ENCODE measurements at regions not wholly inside any gene's neighbourhood (a gene's known extent, or its start where the extent isn't known, plus 50 kb on each side); places are given as distances from the start of the nearest gene placed in this dataset.

DNA sequence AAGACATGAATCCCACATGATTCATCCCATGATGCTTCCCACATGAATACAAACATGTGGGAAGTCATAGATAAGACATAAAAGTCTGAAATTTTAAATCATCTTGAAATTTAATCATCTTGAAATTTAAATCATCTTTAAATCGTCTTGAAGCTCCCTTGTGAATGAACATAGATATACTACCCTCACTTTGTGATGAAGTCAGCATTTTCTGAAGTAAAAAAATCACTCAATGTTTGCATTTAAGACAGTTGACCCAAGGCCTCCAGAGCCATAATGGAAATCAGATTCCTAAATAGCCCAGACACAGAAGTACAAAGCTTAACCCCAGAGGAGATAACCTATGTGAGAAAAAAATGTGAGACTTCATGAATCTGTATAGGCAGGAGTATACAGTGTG, 279.4 kb downstream of the ZBBX start:
- DNase-seq = no peak
- H3K27me3 ChIP-seq = no peaks in the 10 kb centered on the region

GRCh38 chr3:167100200-167100599, 279.9 kb downstream of the ZBBX start:
- H3K27me3 ChIP-seq = no peaks in the 10 kb centered on the region
- TF ChIP-seq CTCF (IDR thresholded peaks at IDR 0.05; ENCODE audit: low read depth, low read length) = no peak
- no peak overlapping the region for H3K4me3 ChIP-seq (ENCODE audit: low read depth, low read length)
- H3K36me3 ChIP-seq = no peaks in the 10 kb centered on the region
- no peak for DNase-seq
- no peaks in the 10 kb centered on the region for H3K4me1 ChIP-seq
- no peaks in the 10 kb centered on the region for H3K9me3 ChIP-seq

More for the DNA sequence above, 279.4 kb downstream of the ZBBX start:
- Histone ChIP-seq H3K9me3 (no peaks in the 10 kb centered on the region), H3K4me3 (ENCODE audit: low read depth, low read length) (no peak overlapping the region), H3K36me3 (no peaks in the 10 kb centered on the region), H3K4me1 (no peaks in the 10 kb centered on the region)
- no peak for TF ChIP-seq CTCF (IDR thresholded peaks at IDR 0.05; ENCODE audit: low read depth, low read length)

GRCh38 chr3:167095976-167096375, 284.1 kb downstream of the ZBBX start:
- no peak for TF ChIP-seq CTCF (IDR thresholded peaks at IDR 0.05; ENCODE audit: low read depth, low read length)
- Histone ChIP-seq H3K36me3 (no peaks in the 10 kb centered on the region), H3K27me3 (no peaks in the 10 kb centered on the region), H3K4me3 (ENCODE audit: low read depth, low read length) (no peak overlapping the region), H3K9me3 (no peaks in the 10 kb centered on the region), H3K4me1 (no peaks in the 10 kb centered on the region)
- no peak for DNase-seq

- H3K4me1 ChIP-seq = no peaks in the 10 kb centered on the region
- no peaks in the 10 kb centered on the region for H3K27me3 ChIP-seq
- no peak overlapping the region for H3K4me3 ChIP-seq (ENCODE audit: low read depth, low read length)
- H3K9me3 ChIP-seq = no peaks in the 10 kb centered on the region
- TF ChIP-seq CTCF (IDR thresholded peaks at IDR 0.05; ENCODE audit: low read depth, low read length) = no peak
- no peak for DNase-seq
- H3K36me3 ChIP-seq = no peaks in the 10 kb centered on the region
These were observed 285.5 kb downstream of the ZBBX start for GRCh38 chr3:167094632-167095031.

DNA sequence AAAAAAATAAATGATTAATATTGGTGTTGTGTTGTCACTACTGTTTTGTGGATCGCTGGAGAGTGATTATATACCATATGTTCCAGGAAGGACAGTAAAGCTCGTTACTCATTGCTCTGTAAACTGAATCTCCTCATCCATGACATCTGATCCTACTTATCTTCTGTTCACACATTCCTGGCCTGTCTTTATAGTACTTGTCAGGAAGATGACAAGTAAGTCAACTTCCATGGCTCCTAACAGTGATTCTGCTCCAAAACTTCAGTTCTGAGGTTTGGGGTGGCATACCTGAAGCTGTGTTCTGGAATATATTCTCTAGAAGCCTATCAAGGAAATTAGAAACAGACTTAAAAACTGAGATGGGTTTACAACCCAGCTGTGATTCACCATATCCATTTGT, 288.9 kb downstream of the ZBBX start:
- no peak for DNase-seq
- H3K36me3 ChIP-seq = no peaks in the 10 kb centered on the region
- no peak overlapping the region for H3K4me3 ChIP-seq (ENCODE audit: low read depth, low read length)
- no peaks in the 10 kb centered on the region for H3K4me1 ChIP-seq
- no peaks in the 10 kb centered on the region for H3K27me3 ChIP-seq
- H3K9me3 ChIP-seq = no peaks in the 10 kb centered on the region
- TF ChIP-seq CTCF (IDR thresholded peaks at IDR 0.05; ENCODE audit: low read depth, low read length) = no peak

- TF ChIP-seq CTCF (IDR thresholded peaks at IDR 0.05; ENCODE audit: low read depth, low read length) = no peak
These were observed 295.6 kb downstream of the ZBBX start for GRCh38 chr3:167084545-167084944.

More at GRCh38 chr3:167084545-167084944, 295.6 kb downstream of the ZBBX start:
- Histone ChIP-seq H3K27me3 (no peaks in the 10 kb centered on the region), H3K4me3 (ENCODE audit: low read depth, low read length) (no peak overlapping the region), H3K36me3 (no peaks in the 10 kb centered on the region), H3K4me1 (no peaks in the 10 kb centered on the region), H3K9me3 (no peaks in the 10 kb centered on the region)
- DNase-seq = no peak

All from BE2C (cell line).